ENCODE measurements at regions not wholly inside any gene's neighbourhood (a gene's known extent, or its start where the extent isn't known, plus 50 kb on each side); places are given as distances from the start of the nearest gene placed in this dataset.

DNA sequence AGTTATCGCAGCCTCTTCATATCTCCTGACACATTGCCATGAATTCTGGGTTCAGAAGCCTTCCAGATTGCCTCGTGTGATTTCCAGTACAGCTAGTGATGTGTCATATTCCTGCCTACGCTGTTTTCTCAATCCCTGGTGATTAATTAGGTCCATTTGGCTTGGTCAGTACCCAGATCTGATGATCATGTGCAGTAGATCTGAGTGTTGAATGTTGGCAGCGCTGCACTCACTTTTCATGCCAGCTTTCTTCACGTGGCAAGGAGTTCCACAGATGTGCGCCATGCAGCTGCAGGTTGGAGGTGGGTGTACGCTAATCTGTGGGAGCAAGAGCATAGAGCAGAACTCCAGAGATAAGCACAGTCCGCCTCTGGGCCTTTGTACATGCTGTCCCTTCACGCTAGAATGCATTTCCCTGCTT lies 86.9 kb upstream of the COL6A5 start (continued):
- TF ChIP-seq, protein P1, sequence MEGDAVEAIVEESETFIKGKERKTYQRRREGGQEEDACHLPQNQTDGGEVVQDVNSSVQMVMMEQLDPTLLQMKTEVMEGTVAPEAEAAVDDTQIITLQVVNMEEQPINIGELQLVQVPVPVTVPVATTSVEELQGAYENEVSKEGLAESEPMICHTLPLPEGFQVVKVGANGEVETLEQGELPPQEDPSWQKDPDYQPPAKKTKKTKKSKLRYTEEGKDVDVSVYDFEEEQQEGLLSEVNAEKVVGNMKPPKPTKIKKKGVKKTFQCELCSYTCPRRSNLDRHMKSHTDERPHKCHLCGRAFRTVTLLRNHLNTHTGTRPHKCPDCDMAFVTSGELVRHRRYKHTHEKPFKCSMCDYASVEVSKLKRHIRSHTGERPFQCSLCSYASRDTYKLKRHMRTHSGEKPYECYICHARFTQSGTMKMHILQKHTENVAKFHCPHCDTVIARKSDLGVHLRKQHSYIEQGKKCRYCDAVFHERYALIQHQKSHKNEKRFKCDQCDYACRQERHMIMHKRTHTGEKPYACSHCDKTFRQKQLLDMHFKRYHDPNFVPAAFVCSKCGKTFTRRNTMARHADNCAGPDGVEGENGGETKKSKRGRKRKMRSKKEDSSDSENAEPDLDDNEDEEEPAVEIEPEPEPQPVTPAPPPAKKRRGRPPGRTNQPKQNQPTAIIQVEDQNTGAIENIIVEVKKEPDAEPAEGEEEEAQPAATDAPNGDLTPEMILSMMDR (IDR thresholded peaks at IDR 0.05), result no peak
- TF ChIP-seq ELF1 (IDR thresholded peaks at IDR 0.05) (no peak), CHD2 (IDR thresholded peaks at IDR 0.05; ENCODE audit: low read length, partially characterized antibody) (no peak), RFX5 (IDR thresholded peaks at IDR 0.05; ENCODE audit: low read length) (no peak)
- TF ChIP-seq, protein P2, sequence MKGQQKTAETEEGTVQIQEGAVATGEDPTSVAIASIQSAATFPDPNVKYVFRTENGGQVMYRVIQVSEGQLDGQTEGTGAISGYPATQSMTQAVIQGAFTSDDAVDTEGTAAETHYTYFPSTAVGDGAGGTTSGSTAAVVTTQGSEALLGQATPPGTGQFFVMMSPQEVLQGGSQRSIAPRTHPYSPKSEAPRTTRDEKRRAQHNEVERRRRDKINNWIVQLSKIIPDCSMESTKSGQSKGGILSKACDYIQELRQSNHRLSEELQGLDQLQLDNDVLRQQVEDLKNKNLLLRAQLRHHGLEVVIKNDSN (IDR thresholded peaks at IDR 0.05; ENCODE audit: borderline replicate concordance, low read depth), result no peak

DNA sequence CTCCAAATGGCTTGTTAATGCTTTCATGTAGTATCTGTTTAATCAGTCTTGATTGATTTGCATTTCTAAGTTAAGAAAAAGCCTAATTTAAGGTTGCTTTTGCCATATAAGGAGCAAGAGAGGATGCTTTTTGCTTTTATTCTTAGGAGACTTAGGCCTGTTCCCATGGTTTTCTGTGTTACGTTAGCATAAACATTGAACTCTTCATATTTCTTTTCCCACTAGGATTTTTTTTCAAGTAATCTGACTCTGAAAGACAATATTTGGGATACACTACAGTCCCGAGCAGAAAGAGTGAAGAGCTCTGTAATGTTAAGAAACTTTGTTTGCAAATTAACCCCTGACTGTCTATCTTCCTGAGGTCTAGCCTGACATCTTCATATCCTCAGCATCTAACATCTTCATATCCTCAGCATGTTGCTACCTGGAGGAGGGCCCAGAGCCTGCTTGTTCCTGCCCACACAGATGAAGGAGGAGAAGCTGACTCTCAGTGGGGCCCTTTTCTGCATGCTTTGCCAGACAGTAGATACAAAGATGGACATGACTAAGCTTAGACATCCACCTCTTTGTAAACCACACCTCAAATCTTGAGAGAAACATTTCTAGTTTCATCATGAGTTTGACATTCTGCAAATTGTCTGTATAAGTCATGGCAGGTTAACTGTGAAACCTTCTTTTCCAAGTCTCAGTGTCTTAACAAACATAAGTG lies 86.2 kb upstream of the COL6A5 start:
- 25% methylated on average over 2 of the region's 2 CpGs for WGBS (ENCODE audit: low lambda C conversion rate)
- H3K9me2 ChIP-seq, result no peaks in the 10 kb centered on the region
- H4K20me1 ChIP-seq (ENCODE audit: insufficient read depth), result no peaks in the 10 kb centered on the region
- ChIA-PET POLR2A (no interaction called here), CTCF (interaction anchor here (0.6 to 3.2 kb wide), 2 partner anchors 17 to 22 kb away, joined by 3 to 15 read pairs; no protein-coding TSS in a partner anchor)
- TF ChIP-seq RAD21 (IDR thresholded peaks at IDR 0.05; ENCODE audit: low read length), result no peak
- no peak for TF ChIP-seq FOXM1 (IDR thresholded peaks at IDR 0.05; ENCODE audit: low read depth)
- TF ChIP-seq RFX5 (IDR thresholded peaks at IDR 0.05; ENCODE audit: low read length), result no peak
- no peak for TF ChIP-seq CHD2 (IDR thresholded peaks at IDR 0.05; ENCODE audit: low read length, partially characterized antibody)
- no peak for TF ChIP-seq MXI1 (IDR thresholded peaks at IDR 0.05; ENCODE audit: low read depth, low read length)
- no peak for TF ChIP-seq MEF2A (IDR thresholded peaks at IDR 0.05; ENCODE audit: borderline replicate concordance, low read depth)
- TF ChIP-seq, protein P3, sequence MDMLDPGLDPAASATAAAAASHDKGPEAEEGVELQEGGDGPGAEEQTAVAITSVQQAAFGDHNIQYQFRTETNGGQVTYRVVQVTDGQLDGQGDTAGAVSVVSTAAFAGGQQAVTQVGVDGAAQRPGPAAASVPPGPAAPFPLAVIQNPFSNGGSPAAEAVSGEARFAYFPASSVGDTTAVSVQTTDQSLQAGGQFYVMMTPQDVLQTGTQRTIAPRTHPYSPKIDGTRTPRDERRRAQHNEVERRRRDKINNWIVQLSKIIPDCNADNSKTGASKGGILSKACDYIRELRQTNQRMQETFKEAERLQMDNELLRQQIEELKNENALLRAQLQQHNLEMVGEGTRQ (IDR thresholded peaks at IDR 0.05; ENCODE audit: borderline replicate concordance, low read depth, low read length), result no peak
- no peak for TF ChIP-seq EZH2phosphoT487 (IDR thresholded peaks at IDR 0.05; ENCODE audit: borderline replicate concordance, low read depth)
- no peak for TF ChIP-seq SIN3A (IDR thresholded peaks at IDR 0.05; ENCODE audit: borderline replicate concordance, low read depth, low read length)
- TF ChIP-seq, protein P2 (IDR thresholded peaks at IDR 0.05; ENCODE audit: borderline replicate concordance, low read depth), result no peak
- no peak for TF ChIP-seq SMC3 (IDR thresholded peaks at IDR 0.05; ENCODE audit: low read depth, low read length)
- TF ChIP-seq, protein P1 (IDR thresholded peaks at IDR 0.05), result no peak
- no peak for TF ChIP-seq GATA2 (CRISPR knock-in tag; IDR thresholded peaks at IDR 0.05)
- TF ChIP-seq, protein P4, sequence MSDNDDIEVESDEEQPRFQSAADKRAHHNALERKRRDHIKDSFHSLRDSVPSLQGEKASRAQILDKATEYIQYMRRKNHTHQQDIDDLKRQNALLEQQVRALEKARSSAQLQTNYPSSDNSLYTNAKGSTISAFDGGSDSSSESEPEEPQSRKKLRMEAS (IDR thresholded peaks at IDR 0.05; ENCODE audit: low read depth), result no peak
- TF ChIP-seq TEAD4 (IDR thresholded peaks at IDR 0.05; ENCODE audit: borderline replicate concordance, insufficient read depth), result no peak
- H3F3A ChIP-seq (replicated peaks; ENCODE audit: insufficient read depth), result no peaks in the 10 kb centered on the region
- H3K27me3 ChIP-seq (ENCODE audit: insufficient read depth), result no peaks in the 10 kb centered on the region
- no peaks in the 10 kb centered on the region for H3K79me2 ChIP-seq (ENCODE audit: insufficient read depth)
- H3K36me3 ChIP-seq (replicated peaks in 1 of 2; ENCODE audit: control insufficient read depth in 1 of 2, insufficient read depth in 2 of 2, low read length in 1 of 2), result no peaks in the 10 kb centered on the region
- DNase-seq, result no peak
- no peaks in the 10 kb centered on the region for H3K9me3 ChIP-seq
- H3K9ac ChIP-seq, result no peak overlapping the region
- H2AFZ ChIP-seq (ENCODE audit: low read depth), result no peak overlapping the region
- H3K27ac ChIP-seq (ENCODE audit: low read depth in 2 of 2, low read length in 1 of 2), result no peak overlapping the region
- H3K4me1 ChIP-seq (ENCODE audit: control insufficient read depth in 1 of 2, insufficient read depth in 2 of 2, low read depth in 1 of 2, low read length in 1 of 2), result no peaks in the 10 kb centered on the region; a peak in 1 of 4 replicates
- H3K4me3 ChIP-seq (ENCODE audit: low read depth in 2 of 2, low read length in 1 of 2), result no peak overlapping the region
- no peak overlapping the region for H3K4me2 ChIP-seq

All from SK-N-SH (cell line).